ENCODE measurements at regions not wholly inside any gene's neighbourhood (a gene's known extent, or its start where the extent isn't known, plus 50 kb on each side); places are given as distances from the start of the nearest gene placed in this dataset.

- TF ChIP-seq CTCF (IDR thresholded peaks at IDR 0.05) (no peak), POLR2A (IDR thresholded peaks at IDR 0.05) (no peak)
- intact Hi-C loops (cut with DNase I), result no loop called here
- H3K36me3 ChIP-seq, result no peaks in the 10 kb centered on the region
- H3K27me3 ChIP-seq, result no peaks in the 10 kb centered on the region
- H3K27ac ChIP-seq, result no peak overlapping the region
- 54% methylated on average over 8 of the region's 9 CpGs for WGBS (ENCODE audit: insufficient coverage, low coverage, low lambda C conversion rate, missing lambda C conversion rate)
- no peak overlapping the region for H3K4me3 ChIP-seq
- H3K4me1 ChIP-seq, result no peaks in the 10 kb centered on the region
- no peaks in the 10 kb centered on the region for H3K9me3 ChIP-seq
- DNase-seq, result peak in 1 of 3 donors; percentile 34
- no peak for ATAC-seq
These were observed 996.0 kb upstream of the ARRDC3 start for GRCh38 chr5:92378966-92379611.

GRCh38 chr5:92374859-92375258, 991.7 kb upstream of the ARRDC3 start:
- H3K36me3 ChIP-seq, result no peaks in the 10 kb centered on the region
- H3K4me3 ChIP-seq, result no peak overlapping the region
- H3K27ac ChIP-seq, result no peak overlapping the region
- ATAC-seq (no peak), DNase-seq (peak in 1 of 3 donors; percentile 49)
- TF ChIP-seq CTCF (IDR thresholded peaks at IDR 0.05) (no peak), POLR2A (IDR thresholded peaks at IDR 0.05) (no peak)
- WGBS (ENCODE audit: insufficient coverage, low coverage, low lambda C conversion rate, missing lambda C conversion rate), result 100% methylated on average over 3 of the region's 20 CpGs
- H3K4me1 ChIP-seq, result peaks cover 0 to 19% (median 3%) of the 10 kb centered on the region in 4 donors
- intact Hi-C loops (cut with DNase I), result no loop called here
- H3K9me3 ChIP-seq, result no peaks in the 10 kb centered on the region
- no peaks in the 10 kb centered on the region for H3K27me3 ChIP-seq

GRCh38 chr5:92372766-92373165, 989.6 kb upstream of the ARRDC3 start:
- Histone ChIP-seq H3K27ac (no peak overlapping the region), H3K27me3 (no peaks in the 10 kb centered on the region), H3K9me3 (no peaks in the 10 kb centered on the region), H3K4me1 (peaks cover 0 to 27% (median 6%) of the 10 kb centered on the region in 4 donors), H3K36me3 (no peaks in the 10 kb centered on the region), H3K4me3 (no peak overlapping the region)
- DNase-seq (no peak), ATAC-seq (no peak)
- 89% methylated on average over 1 of the region's 1 CpG for WGBS (ENCODE audit: insufficient coverage, low coverage, low lambda C conversion rate, missing lambda C conversion rate)
- TF ChIP-seq POLR2A (IDR thresholded peaks at IDR 0.05), result no peak
- no peak for TF ChIP-seq CTCF (IDR thresholded peaks at IDR 0.05)
- intact Hi-C loops (cut with DNase I), result no loop called here

GRCh38 chr5:92371889-92372235, 988.7 kb upstream of the ARRDC3 start:
- TF ChIP-seq POLR2A (IDR thresholded peaks at IDR 0.05), result no peak
- TF ChIP-seq CTCF (IDR thresholded peaks at IDR 0.05), result no peak
- Histone ChIP-seq H3K4me1 (peaks cover 0 to 27% (median 6%) of the 10 kb centered on the region in 4 donors), H3K27ac (peak overlapping the region; percentile 33 to 65 (median 41)), H3K4me3 (no peak overlapping the region), H3K27me3 (no peaks in the 10 kb centered on the region), H3K36me3 (no peaks in the 10 kb centered on the region), H3K9me3 (no peaks in the 10 kb centered on the region)
- 63% methylated on average over 2 of the region's 2 CpGs for WGBS (ENCODE audit: insufficient coverage, low coverage, low lambda C conversion rate, missing lambda C conversion rate)
- intact Hi-C loops (cut with DNase I), result no loop called here
- ATAC-seq, result peak in 1 of 4 donors; percentile 70
- DNase-seq, result peak in 1 of 3 donors; percentile 25
